Ishikawa (cell line): ENCODE measurements at regions not wholly inside any gene's neighbourhood (a gene's known extent, or its start where the extent isn't known, plus 50 kb on each side); places are given as distances from the start of the nearest gene placed in this dataset.

ENCODE experiments used
- CREB1 ChIP-seq: IDR thresholded peaks from 2 replicates; pipeline ENCODE4 v1.6.1; 2012; ENCODE audit warnings: low read depth
- EGR1 ChIP-seq: IDR thresholded peaks from 2 replicates; pipeline ENCODE4 v1.6.1; 2012
- EP300 ChIP-seq: IDR thresholded peaks from 2 replicates; pipeline ENCODE4 v1.6.1; 2012; ENCODE audit warnings: borderline replicate concordance
- FOXM1 ChIP-seq: IDR thresholded peaks from 2 replicates; pipeline ENCODE4 v1.6.1; 2012; ENCODE audit warnings: low read depth, borderline replicate concordance
- RAD21 ChIP-seq: IDR thresholded peaks from 2 replicates; pipeline ENCODE4 v1.6.1; 2012; ENCODE audit warnings: low read depth
- REST ChIP-seq: IDR thresholded peaks from 2 replicates; pipeline ENCODE4 v1.6.1; 2012; ENCODE audit warnings: low read depth, mild to moderate bottlenecking
- TAF1 ChIP-seq: IDR thresholded peaks from 2 replicates; pipeline ENCODE4 v1.6.1; 2012; ENCODE audit warnings: low read depth, mild to moderate bottlenecking
- TEAD4 ChIP-seq: IDR thresholded peaks from 2 replicates; pipeline ENCODE4 v1.6.1; 2012
- YY1 ChIP-seq: IDR thresholded peaks from 2 replicates; pipeline ENCODE4 v1.6.1; 2012; ENCODE audit warnings: low read depth

- no peak for TF ChIP-seq YY1
- no peak for TF ChIP-seq RAD21
- no peak for TF ChIP-seq TAF1
- TF ChIP-seq EP300: no peak
- no peak for TF ChIP-seq FOXM1
- no peak for TF ChIP-seq CREB1
- TF ChIP-seq EGR1: no peak
- no peak for TF ChIP-seq TEAD4
- TF ChIP-seq REST: no peak
These were observed 125.0 kb downstream of the ETAA1 start for GRCh38 chr2:67522148-67522547.
